Activated CD8-positive, alpha-beta memory T cell treated with anti-CD3 and anti-CD28 coated beads, Interleukin-2, amount 10 ng/mL, durations not matched to agents 7 days and 5 days (primary cell): ENCODE measurements at regions not wholly inside any gene's neighbourhood (a gene's known extent, or its start where the extent isn't known, plus 50 kb on each side); places are given as distances from the start of the nearest gene placed in this dataset.
"Not testable (repeated sequence)": the region's sequence is repeated elsewhere in the genome, so short reads cannot be mapped to it uniquely, and the experiment has no call there.

Experiments
- ATAC-seq: fragments of 150-1000 bp; cut with Tn5 transposase; one replicate; pipeline ENCODE4 v1.10.0; 2021; ENCODE audit warnings: moderate library complexity
- CTCF ChIA-PET: fragments of 350-600 bp; sonication (Branson Sonifier 250); formaldehyde crosslinking; loops from one replicate; lab custom pipeline; 2021; ENCODE audit warnings: antibody characterized with exemption; lab: Charles Lee
- DNase-seq: peaks from one replicate; pipeline ENCODE4 v3.0.0-alpha.2; 2020
- H3K27ac Mint-ChIP-seq: one replicate; pipeline ENCODE4 v1.8.0; 2021; ENCODE audit warnings: mild to moderate bottlenecking, mixed read lengths
- H3K27me3 Mint-ChIP-seq: one replicate; pipeline ENCODE4 v1.8.0; 2021; ENCODE audit warnings: mixed read lengths
- H3K36me3 Mint-ChIP-seq: one replicate; pipeline ENCODE4 v1.8.0; 2021; ENCODE audit warnings: mild to moderate bottlenecking, mixed read lengths
- H3K4me1 Mint-ChIP-seq: one replicate; pipeline ENCODE4 v1.8.0; 2021; ENCODE audit warnings: mixed read lengths
- H3K4me3 Mint-ChIP-seq: one replicate; pipeline ENCODE4 v1.8.0; 2021; ENCODE audit warnings: mild to moderate bottlenecking, moderate library complexity, mixed read lengths
- H3K9me3 Mint-ChIP-seq: one replicate; pipeline ENCODE4 v1.8.0; 2022; ENCODE audit warnings: low read depth, mixed read lengths

GRCh38 chr3:125742845-125743244 is 147.5 kb upstream of the OSBPL11 start:
- peak overlapping the region; percentile 44 for H3K27ac Mint-ChIP-seq

DNA sequence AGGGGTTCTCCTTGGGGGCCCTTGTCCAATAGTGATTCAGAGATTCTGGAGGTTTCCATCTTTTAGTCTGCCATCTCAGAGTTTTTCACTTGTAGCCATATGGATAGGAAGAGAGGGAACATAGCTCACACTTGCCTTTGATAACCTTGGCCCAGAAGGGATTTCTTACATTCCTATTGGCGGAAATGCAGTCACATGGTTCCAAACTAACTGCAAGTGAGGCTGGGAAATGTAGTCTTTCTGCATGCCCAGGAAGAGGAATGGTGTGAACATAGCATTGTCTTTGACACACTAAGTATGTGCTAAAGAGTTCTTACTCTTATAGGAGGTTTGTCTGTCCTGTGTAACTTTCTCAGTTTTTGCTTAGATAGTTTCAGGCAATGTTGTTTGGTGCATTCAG is 161.8 kb upstream of the OSBPL11 start:
- ATAC-seq, H3K36me3 Mint-ChIP-seq, CTCF ChIA-PET, H3K4me1 Mint-ChIP-seq, H3K9me3 Mint-ChIP-seq, H3K27ac Mint-ChIP-seq, H3K4me3 Mint-ChIP-seq, DNase-seq: not testable (repeated sequence)
- peaks cover 16% of the 10 kb centered on the region for H3K27me3 Mint-ChIP-seq

More at GRCh38 chr3:125742845-125743244, 147.5 kb upstream of the OSBPL11 start:
- not testable (repeated sequence) for H3K4me3 Mint-ChIP-seq, H3K9me3 Mint-ChIP-seq, H3K27me3 Mint-ChIP-seq, H3K36me3 Mint-ChIP-seq
- peak; percentile 72 for DNase-seq
- CTCF ChIA-PET = interaction anchor here (0.6 kb wide), 1 partner anchor 24 kb away, joined by 3 read pairs; no protein-coding TSS in a partner anchor
- peaks cover 13% of the 10 kb centered on the region for H3K4me1 Mint-ChIP-seq
- peak; percentile 55 for ATAC-seq

GRCh38 chr3:125758641-125759130 is 163.4 kb upstream of the OSBPL11 start:
- H3K9me3 Mint-ChIP-seq, H3K4me3 Mint-ChIP-seq, DNase-seq, H3K27ac Mint-ChIP-seq, H3K36me3 Mint-ChIP-seq, ATAC-seq, CTCF ChIA-PET: not testable (repeated sequence)
- peaks cover 28% of the 10 kb centered on the region for H3K27me3 Mint-ChIP-seq
- peaks cover 17% of the 10 kb centered on the region for H3K4me1 Mint-ChIP-seq

- Mint-ChIP-seq H3K27ac (peak overlapping the region; percentile 43), H3K4me3 (peak overlapping the region; percentile 9), H3K27me3 (peaks cover 57% of the 10 kb centered on the region), H3K4me1 (peaks cover 22% of the 10 kb centered on the region)
- CTCF ChIA-PET, ATAC-seq, H3K9me3 Mint-ChIP-seq, H3K36me3 Mint-ChIP-seq: not testable (repeated sequence)
- DNase-seq = peak; percentile 53
Measured at GRCh38 chr3:125762601-125763000, 167.3 kb upstream of the OSBPL11 start.

- Mint-ChIP-seq H3K4me3 (peak overlapping the region; percentile 24), H3K4me1 (peaks cover 21% of the 10 kb centered on the region), H3K27me3 (peaks cover 57% of the 10 kb centered on the region)
- DNase-seq = peak; percentile 47
- ATAC-seq = peak; percentile 47
- H3K27ac Mint-ChIP-seq, H3K36me3 Mint-ChIP-seq, H3K9me3 Mint-ChIP-seq: not testable (repeated sequence)
- CTCF ChIA-PET = interaction anchor here (0.6 to 1.1 kb wide), 5 partner anchors 24 to 152 kb away, joined by 3 to 4 read pairs (median 4); no protein-coding TSS in a partner anchor
Measured at GRCh38 chr3:125766285-125766826, 171.1 kb upstream of the OSBPL11 start.

DNA sequence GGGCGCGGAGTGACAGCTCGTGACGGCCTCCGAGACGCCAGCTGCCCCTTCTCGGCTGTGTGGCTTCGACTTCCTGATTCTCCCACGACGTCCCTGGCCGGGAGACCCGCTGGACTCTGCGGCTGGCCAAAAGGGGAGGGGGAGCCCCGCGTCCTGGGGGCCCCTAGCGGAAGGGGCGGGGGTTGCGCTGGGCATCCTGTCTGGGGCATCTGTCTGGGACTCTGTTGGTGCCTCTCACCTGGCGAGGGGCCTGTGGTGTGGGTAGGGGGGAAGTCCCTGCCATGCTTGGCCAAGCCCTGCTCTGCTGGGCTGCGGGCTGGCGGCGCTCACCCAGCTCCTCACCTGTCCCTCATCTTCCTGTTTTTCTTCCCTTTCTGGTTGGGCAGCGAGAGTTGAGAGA is 171.6 kb upstream of the OSBPL11 start:
- H3K4me3 Mint-ChIP-seq = peak overlapping the region; percentile 40
- H3K9me3 Mint-ChIP-seq, H3K27ac Mint-ChIP-seq, H3K36me3 Mint-ChIP-seq, DNase-seq, ATAC-seq: not testable (repeated sequence)
- CTCF ChIA-PET = interaction anchor here (0.6 to 1.1 kb wide), 5 partner anchors 24 to 152 kb away, joined by 3 to 4 read pairs (median 4); no protein-coding TSS in a partner anchor
- H3K4me1 Mint-ChIP-seq = peaks cover 17% of the 10 kb centered on the region
- peaks cover 54% of the 10 kb centered on the region for H3K27me3 Mint-ChIP-seq

GRCh38 chr3:125767641-125768040 is 172.3 kb upstream of the OSBPL11 start:
- Mint-ChIP-seq H3K4me1 (peaks cover 10% of the 10 kb centered on the region), H3K36me3 (no peaks in the 10 kb centered on the region), H3K4me3 (peak overlapping the region; percentile 40), H3K27me3 (peaks cover 48% of the 10 kb centered on the region), H3K27ac (no peak overlapping the region), H3K9me3 (no peaks in the 10 kb centered on the region)
- no peak for ATAC-seq
- no peak for DNase-seq
- CTCF ChIA-PET = no interaction called here

GRCh38 chr3:125768821-125769220 is 173.5 kb upstream of the OSBPL11 start:
- H3K36me3 Mint-ChIP-seq, DNase-seq, CTCF ChIA-PET, H3K27ac Mint-ChIP-seq, H3K4me1 Mint-ChIP-seq, H3K4me3 Mint-ChIP-seq, H3K9me3 Mint-ChIP-seq, ATAC-seq: not testable (repeated sequence)
- H3K27me3 Mint-ChIP-seq = peaks cover 40% of the 10 kb centered on the region

- H3K27ac Mint-ChIP-seq, H3K36me3 Mint-ChIP-seq, H3K4me3 Mint-ChIP-seq, ATAC-seq, H3K4me1 Mint-ChIP-seq, DNase-seq, H3K9me3 Mint-ChIP-seq, CTCF ChIA-PET: not testable (repeated sequence)
- peaks cover 20% of the 10 kb centered on the region for H3K27me3 Mint-ChIP-seq
Measured at GRCh38 chr3:125771506-125771905, 176.2 kb upstream of the OSBPL11 start.

GRCh38 chr3:125774433-125775034 is 179.2 kb upstream of the OSBPL11 start:
- H3K36me3 Mint-ChIP-seq, H3K4me3 Mint-ChIP-seq, CTCF ChIA-PET, H3K27ac Mint-ChIP-seq, H3K4me1 Mint-ChIP-seq, DNase-seq, H3K9me3 Mint-ChIP-seq, H3K27me3 Mint-ChIP-seq, ATAC-seq: not testable (repeated sequence)

- H3K27ac Mint-ChIP-seq, H3K4me3 Mint-ChIP-seq, DNase-seq, CTCF ChIA-PET, H3K27me3 Mint-ChIP-seq, ATAC-seq, H3K4me1 Mint-ChIP-seq, H3K36me3 Mint-ChIP-seq, H3K9me3 Mint-ChIP-seq: not testable (repeated sequence)
Measured at GRCh38 chr3:125775106-125775505, 179.8 kb upstream of the OSBPL11 start.

- H3K36me3 Mint-ChIP-seq, CTCF ChIA-PET, H3K27ac Mint-ChIP-seq, H3K4me3 Mint-ChIP-seq, H3K4me1 Mint-ChIP-seq, H3K9me3 Mint-ChIP-seq, H3K27me3 Mint-ChIP-seq, ATAC-seq, DNase-seq: not testable (repeated sequence)
Measured at GRCh38 chr3:125775606-125776294, 180.5 kb upstream of the OSBPL11 start.

- DNase-seq, H3K4me1 Mint-ChIP-seq, H3K4me3 Mint-ChIP-seq, H3K9me3 Mint-ChIP-seq, ATAC-seq, H3K36me3 Mint-ChIP-seq, CTCF ChIA-PET, H3K27ac Mint-ChIP-seq: not testable (repeated sequence)
- peaks cover 13% of the 10 kb centered on the region for H3K27me3 Mint-ChIP-seq
Measured at GRCh38 chr3:125779276-125779675, 184.0 kb upstream of the OSBPL11 start.
